Ramos (cell line): ENCODE measurements at regions not wholly inside any gene's neighbourhood (a gene's known extent, or its start where the extent isn't known, plus 50 kb on each side); places are given as distances from the start of the nearest gene placed in this dataset.
"Not testable (repeated sequence)": the region's sequence is repeated elsewhere in the genome, so short reads cannot be mapped to it uniquely, and the experiment has no call there.

Experiments used
- in situ Hi-C: fragments of 300-500 bp; cut with MboI; formaldehyde crosslinking; loops from one replicate; pipeline ENCODE4 v1.14.3; 2022; ENCODE audit warnings: low sequenced_read_pairs; ENCODE audit not compliant: unreplicated experiment

DNA sequence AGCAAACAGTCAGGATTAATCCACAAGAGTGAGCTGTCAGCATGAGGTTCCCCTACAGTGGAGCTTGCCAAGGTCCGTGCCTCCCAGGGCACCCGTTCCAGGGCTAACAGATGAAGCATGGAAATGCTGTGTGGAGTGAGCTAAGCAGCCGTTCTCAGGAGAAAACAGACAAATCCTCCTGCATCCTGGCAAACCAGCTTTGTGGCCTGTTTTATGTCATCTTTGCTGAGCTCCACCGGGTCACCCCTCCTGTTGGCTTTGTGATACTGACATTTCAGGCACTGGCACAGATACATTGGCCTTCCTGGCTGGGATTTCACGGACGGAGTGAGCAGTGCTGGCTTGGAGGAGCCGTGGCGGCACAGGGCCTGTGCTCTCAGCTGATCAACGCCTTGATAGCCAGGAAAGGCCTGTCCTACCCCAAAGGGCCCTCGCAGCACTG lies 459.2 kb downstream of the PREX1 start:
- in situ Hi-C loops = not testable (repeated sequence)

DNA sequence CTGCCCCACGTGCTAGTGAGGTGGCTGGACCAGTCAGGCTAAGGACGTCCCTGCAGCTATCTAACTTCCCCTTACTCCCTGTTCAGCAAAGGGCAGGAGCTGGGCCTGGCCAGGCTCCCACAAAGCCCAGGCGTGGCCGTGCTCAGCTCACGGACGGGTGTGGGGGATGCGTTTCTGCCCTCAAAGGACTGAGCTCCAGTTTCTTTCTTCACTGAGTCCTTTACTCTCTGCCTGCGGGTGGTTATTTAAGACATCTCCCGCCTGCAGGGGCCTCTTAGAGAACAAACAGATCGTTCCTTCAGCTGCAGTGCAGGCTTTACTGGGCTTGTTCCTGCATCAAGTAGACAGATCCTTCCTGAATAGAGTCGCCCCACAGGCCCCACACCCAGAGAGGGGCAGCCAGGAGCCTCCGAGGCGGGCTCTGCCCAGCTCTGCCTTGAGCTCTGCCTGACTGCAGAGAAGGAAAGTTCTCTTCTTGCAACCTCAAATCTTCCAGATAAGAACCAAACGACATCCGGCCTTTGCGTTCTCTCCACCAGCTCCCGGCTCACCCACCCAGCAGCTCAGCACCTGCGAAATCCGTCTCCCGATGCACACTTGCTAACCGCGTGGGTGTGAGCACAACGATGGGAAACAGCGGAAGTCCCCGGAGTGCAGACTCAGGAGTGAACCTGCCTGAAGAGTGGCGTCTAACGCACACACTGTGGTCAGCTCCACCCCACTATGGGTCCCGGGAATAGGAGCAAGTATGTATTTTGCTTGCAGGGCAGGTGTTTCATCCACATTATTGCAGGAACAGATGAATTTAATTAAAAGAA lies 460.0 kb downstream of the PREX1 start:
- in situ Hi-C loops = not testable (repeated sequence)

DNA sequence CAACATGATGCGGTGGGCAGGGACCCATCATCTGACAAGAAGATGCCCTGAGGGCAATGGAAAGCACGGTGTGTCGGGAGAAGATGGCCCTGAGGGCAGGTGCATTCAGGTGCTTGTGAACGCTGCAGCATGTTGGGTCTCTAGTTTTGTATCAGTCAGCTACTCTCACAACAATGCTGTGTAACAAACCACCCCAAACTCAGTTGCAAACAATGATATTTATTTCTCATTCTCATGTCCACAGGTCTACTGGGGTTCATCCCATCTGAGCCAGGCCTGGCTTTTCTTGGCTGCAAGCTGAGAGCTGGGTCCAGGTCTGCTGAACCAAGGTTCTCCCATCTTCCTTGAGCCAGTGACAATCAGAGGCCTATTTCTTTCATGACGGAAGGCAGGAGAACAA lies 461.6 kb downstream of the PREX1 start:
- in situ Hi-C loops = no loop called here

DNA sequence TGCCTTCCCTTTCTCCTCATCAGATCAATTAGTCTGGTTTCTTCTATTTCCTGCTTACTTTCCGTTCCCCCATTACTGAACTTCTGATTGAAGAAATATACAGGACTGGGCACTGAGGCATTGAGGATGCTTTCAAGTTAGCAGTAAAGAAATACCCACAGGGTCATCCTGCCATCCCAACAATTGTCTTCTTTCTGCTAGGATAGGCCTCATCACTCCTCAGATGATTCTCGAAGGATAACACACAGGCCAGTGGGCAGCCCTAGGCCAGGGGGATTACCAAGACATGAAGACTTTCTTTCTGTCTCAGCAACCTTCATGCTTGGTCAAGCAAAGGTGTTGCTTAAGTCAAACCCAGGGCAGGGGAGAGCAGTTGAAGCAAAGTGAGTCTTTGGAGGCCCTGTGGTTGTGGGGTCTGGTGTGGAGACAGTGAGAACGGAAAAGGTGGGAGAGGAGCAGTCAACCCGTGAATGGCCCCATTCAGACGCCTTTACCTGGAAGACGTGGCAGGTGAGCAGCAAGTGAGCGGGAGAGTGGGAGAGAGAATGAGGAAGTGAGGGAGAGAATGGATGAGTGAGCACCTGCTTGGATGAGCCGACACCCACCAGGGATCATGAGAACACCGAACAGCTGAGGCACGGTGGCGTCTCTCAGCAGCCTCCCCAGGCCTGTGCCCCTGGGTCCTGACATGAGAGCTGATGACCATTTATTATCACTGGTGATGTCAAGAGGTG lies 462.9 kb downstream of the PREX1 start:
- in situ Hi-C loops = no loop called here

DNA sequence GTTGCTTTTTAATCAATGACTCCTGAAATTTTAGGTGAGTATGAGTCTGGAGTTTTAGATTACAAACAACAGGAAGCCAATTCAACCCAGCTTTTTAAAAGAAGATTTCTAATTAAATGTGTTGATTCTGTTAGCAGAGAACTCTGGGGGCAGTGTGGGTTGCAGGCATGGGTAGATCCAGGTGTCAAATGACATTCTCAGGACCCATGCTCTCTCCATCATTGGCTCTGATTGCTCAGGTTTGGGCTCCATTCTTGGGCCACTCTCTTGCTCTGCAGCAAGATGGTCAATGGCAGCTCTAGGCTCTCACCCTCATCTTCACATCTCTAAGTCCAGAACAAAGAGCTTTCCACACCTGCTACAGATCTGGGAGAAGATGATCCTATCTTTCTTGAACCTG lies 463.7 kb downstream of the PREX1 start:
- in situ Hi-C loops = no loop called here

DNA sequence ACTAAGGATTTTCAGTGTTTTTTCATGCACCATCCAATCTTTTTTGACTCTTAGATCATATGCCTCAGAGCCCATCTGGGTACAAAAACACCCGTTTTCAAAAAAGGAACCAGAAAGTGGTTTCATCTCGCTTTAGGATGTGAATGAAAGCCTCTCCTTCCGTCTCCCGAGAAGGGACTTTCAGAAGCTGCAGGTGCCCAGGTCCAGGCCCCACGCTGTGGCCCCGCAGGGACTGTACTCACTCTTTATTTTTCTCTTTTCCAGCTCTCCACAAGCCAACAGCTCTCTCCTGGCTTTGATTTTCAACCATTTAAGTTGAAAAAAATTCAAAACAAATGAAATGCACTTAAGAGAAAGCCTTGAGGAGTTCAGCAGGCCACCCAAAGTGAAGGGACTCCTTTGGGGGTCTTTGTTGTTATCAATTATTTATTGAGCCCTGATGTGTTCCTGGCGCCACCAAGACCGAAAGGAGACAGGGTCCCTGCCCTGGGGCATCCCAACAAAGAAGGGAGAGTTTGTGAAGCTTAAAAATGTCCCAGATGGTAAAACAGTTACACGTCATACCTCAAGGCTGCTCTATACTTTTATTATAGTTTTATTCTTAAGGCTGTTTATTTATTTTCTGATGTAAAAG lies 467.3 kb downstream of the PREX1 start:
- in situ Hi-C loops = no loop called here

DNA sequence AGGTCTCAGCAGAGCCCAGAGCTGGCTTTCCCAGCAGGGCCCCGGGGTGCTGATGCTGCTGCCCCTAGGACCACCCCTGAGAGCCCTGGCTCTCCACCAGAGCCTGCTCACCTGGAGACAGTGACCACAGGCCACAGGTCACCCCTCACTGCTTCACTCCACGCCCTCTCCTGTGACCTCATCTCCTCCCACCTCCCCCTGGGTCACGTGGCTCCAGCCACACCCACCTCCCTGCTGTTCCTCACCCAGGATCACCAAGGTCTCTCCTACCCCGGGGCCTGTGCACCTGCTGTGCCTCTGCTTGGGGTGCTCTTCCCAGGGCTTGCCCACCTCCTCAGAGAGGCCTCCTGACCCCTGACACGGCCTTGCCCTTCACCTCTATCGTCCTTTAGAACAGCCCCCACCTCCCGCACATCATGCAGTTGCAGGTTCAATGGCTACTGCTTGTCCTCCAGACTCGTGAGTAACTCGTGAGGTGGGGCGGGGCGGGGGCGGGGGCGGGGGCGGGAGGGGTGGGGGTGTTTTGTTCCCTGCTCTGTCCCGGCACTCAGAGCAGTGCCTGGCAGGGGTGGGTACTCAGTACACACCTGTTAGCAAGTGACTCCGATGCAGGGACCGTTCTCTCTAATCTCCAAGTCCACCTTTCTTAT lies 468.0 kb downstream of the PREX1 start:
- in situ Hi-C loops = no loop called here

DNA sequence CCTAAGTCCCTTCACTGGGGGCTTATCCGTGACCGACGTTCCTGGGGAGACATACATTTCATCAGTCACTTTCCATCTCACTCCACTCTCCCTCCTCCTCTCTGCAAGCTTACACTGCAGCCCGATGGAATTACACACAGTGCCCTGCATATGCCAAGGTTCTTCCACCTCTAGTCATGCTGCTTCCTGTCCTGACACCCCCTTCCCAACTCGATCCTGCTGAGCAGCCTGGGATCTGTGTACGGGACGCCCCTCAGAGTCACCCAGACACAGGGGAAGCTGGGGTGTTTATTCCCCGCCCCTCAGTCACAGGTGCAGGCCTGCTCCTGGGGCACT lies 468.8 kb downstream of the PREX1 start:
- in situ Hi-C loops = not testable (repeated sequence)

DNA sequence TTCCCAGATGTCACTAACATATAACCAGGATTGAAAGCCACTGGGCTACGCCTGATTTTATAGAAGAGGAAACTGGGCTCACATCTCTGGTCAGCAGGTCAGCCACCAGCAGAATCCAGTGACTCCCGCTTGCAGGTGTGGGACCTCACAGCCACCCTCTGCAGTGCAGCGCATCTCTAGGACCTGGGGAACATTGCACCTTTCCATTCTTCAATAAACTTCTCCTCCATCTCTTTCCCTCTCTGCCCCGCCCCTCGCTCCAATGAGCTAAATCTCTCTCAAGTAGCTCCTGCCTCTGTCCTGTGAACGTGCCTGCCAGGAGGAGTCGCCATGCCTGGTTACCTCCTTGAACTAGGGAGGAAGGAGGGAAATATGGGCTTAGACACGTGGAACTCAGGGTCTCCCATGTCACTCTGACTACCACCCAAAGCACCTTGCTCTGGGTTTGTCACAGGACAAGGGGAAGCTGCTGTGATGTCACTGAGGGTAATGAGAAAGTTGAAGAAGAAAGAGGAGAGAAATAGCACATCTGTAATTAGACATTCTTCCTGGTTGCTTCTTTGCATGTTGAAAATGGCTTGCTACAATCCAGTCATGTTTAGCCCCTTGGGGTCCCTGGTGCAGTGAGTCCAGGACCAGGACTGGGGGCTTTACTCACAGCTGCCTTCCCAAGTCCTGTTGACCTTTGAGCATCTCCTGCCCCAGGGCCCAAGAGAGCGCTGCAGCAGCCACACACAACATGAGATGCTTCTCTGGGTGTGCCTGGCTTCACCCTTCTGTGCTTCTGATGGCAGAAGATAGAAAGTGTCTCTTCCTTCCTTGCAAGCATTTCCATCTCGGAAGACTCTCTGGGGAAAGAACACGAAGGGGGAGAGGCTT lies 469.4 kb downstream of the PREX1 start:
- in situ Hi-C loops = no loop called here

DNA sequence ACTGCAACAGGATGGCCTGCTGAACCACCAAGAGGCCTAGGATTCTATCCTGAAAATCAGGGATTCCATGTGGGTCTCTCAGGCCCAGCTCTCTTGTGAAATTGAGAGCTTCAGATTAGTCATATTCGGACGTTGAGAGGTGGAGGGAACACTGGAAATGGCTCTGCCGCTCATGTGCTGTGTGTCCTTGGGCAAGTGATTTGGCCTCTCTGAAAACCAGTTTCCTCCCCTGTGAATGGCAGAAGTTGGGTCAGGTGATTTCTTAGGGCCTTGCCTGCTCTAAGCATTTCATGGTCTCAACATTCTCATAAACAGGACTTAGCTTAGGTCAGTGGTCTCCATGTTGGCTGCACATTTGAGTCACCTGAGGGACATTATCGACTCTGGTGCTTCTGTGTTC lies 470.1 kb downstream of the PREX1 start:
- in situ Hi-C loops = no loop called here

DNA sequence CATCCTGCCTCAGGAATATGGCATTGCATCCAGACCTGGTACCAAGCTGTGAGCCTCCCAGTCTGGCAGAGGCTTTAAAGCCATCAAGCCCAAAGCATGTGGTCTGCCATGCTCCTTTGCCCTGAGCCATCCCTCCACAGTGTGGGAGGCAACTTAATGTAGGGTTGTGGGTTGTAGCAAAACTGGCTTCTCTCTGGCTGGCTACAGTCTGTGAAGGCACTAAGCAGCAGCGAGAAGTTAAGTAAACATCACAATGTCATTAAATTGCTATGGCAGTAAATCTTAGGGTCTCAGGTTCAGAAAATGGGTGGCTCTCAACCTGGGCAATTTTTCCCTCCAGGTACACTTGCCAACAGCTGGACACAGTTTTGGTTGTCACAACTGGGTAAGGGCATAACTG lies 472.9 kb downstream of the PREX1 start:
- in situ Hi-C loops = no loop called here

DNA sequence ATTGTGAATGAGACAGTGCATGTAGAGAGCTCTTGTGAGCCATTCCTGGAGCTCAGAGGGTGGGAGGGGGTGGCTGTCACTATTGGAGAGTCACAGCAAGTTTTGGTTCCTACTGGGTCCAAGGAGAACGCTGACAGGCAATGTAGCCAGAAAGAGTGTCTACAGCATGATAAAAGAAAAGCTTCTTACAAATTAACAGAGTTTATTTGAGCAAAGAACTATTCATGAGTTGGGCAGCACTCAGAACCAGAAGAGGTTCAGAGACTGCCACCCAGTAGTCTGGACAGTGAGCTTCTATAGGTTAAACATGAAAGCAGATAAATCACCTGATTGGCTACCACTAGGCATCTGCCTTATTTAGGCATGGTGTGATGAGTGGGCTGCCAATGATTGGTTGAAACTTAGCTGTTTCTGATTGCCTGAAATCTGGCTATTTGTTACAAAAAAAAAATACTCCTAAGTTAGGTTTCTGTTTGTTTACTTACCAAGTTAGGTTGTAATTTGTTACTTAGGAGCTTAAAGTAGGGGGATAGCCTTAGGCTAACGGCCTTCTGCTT lies 473.4 kb downstream of the PREX1 start:
- in situ Hi-C loops = no loop called here

DNA sequence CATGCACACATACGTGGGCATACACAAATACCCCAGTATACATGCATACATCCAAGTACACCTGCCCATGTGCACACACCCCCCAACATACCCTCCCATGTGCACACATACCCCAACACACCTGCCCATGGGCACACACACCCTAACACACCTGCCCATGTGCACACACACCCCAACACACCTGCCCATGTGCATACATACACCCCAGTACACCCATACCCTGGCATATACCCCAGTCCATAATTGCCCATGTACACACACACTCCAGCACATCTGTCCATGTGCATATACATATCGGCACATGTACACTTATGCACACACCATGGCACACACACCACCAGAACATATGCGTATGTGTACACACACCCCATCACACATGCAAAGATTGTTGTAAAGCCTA lies 475.2 kb downstream of the PREX1 start:
- in situ Hi-C loops = no loop called here

DNA sequence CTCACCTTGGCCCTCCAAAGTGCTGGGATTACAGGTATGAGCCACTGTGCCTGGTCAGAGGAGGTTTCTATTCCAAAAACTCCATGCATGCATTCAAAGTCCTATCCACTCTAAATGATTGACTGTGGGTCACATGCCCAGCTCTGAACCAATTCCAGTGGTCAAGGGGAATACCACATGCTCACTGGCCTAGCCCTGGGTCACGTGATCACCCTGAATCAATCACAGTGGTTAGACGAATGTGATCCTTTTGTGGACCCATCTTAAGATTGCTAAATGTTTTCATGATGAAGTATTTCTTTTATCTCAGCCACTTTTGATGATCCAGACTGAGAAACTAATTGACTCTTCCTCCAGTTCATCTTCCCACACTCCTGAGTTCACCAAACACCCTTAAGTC lies 475.8 kb downstream of the PREX1 start:
- in situ Hi-C loops = no loop called here

DNA sequence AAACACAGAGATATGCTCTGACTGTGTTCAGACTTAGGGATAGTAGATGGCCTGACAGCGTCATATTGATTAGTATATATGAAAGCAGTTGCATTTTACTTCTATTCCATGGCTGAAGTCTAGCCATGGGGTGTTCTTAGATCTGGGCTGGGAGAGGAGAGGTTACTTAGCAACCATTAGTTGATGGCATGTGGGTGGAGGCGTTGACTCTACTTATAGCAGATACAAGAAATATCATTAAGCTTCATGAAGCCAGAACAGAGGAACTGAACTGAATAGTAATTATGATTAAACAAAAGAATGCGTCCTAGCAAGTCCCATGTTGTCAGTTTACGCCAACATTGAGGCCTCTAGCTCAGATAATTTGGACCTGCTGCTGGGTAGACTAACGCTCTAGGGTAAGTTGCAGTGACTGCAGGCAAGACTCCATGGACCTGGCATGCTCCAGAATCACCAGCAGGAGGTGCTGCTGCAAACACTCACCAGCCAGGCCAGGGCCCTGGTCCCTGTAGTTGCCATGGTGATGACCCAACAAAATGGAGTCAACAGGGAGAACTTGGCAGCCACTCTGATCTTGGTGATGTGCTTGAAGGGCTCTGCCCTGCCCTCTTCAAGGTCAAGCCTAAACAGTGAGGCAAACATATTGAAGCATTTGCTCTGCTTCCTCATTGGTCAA lies 477.3 kb downstream of the PREX1 start:
- in situ Hi-C loops = no loop called here

DNA sequence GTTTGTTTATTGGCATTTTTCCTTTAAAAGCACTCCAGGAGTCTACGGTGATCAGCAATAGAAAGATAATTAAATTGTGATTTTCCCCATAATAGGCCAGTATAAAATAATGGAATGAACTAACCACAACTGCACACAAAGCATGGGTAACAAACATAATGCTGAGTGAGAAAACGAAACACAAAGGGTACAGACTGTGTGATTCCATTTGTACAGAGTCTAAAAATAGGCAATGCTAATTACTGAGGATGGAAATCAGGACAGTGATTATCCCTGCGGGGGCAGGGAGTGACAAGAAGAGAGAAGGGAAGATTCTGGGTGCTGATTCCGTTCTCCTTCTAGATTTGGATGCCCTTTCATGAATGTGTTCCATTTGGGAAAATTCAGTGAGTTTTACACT lies 478.1 kb downstream of the PREX1 start:
- in situ Hi-C loops = no loop called here

DNA sequence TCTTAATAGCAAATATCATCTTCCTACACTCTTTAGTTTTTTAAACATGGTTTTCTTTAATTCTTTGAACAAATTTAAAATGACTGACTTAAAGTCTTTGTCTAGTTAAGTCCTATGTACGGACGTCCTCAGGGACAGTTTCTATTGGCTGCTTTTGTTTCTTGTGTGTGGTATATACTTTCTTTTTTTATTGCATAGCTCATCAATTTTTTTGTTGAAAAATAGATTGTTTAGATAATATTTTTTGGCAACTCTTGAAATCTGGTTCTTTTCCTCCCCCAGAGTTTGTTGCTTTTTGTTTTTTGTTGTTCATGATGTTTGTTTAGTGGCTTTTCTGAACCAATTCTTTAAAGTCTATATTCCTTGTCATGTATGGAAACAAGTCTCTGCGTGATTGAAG lies 479.8 kb downstream of the PREX1 start:
- in situ Hi-C loops = no loop called here

DNA sequence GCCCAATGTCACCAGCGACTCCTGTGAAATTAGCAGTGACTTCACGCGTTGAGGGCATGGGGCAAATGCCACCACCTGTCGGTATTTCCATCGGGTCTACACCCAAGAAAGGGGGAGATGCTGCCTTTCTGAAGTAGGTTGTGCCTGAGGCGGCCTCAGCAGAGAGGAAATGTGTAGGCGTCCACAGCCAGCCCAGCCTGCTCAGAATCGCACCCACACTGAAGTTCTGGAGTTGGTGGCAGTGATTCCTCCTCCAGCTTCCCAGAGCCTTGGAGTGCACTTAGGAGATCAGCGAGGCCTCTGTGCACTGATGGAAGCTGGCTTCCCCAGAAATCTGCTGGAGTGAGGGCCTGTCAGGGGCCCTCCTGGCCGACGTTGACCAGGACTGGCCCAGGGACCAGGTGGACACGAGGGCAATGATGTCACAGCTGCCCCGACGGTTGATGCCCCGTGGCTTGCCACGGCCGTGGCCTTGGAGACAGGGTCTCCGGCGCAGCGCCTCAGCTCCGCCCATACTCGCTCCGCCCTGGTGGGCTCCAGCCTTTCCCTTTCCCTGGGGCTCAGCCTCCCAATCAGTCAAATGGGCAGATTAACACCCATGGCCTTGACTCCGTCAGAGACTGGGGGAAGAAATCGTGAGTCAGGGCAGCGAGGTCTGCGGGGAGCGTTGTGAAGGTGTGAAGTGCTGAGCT lies 484.8 kb downstream of the PREX1 start:
- in situ Hi-C loops = no loop called here

DNA sequence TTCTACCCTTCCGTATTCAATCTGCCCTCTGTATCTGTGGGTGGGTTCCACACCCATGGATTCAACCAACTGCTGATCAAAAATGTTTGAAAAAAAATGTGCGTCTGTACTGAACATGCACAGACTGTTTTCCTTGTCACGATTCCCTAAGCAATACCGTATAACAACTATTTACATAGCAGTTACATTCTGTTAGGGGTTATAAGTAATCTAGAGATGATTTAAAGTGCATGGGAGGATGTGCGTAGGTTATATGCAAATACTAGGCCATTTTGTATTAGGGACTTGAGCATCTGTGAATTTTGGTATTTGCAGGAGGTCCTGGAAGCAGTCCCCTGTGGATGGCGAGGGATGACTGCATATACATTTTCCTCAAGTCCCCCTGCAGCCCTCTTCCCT lies 486.9 kb downstream of the PREX1 start:
- in situ Hi-C loops = no loop called here
